HG02763 (cell line): ENCODE measurements at regions not wholly inside any gene's neighbourhood (a gene's known extent, or its start where the extent isn't known, plus 50 kb on each side); places are given as distances from the start of the nearest gene placed in this dataset.
"Not testable (repeated sequence)": the region's sequence is repeated elsewhere in the genome, so short reads cannot be mapped to it uniquely, and the experiment has no call there.

Experiments used
- ATAC-seq: cut with Tn5 transposase; IDR thresholded peaks from one replicate; pipeline ENCODE4 v1.9.1; 2021; ENCODE audit warnings: mild to moderate bottlenecking, moderate library complexity; ENCODE audit not compliant: unreplicated experiment

DNA sequence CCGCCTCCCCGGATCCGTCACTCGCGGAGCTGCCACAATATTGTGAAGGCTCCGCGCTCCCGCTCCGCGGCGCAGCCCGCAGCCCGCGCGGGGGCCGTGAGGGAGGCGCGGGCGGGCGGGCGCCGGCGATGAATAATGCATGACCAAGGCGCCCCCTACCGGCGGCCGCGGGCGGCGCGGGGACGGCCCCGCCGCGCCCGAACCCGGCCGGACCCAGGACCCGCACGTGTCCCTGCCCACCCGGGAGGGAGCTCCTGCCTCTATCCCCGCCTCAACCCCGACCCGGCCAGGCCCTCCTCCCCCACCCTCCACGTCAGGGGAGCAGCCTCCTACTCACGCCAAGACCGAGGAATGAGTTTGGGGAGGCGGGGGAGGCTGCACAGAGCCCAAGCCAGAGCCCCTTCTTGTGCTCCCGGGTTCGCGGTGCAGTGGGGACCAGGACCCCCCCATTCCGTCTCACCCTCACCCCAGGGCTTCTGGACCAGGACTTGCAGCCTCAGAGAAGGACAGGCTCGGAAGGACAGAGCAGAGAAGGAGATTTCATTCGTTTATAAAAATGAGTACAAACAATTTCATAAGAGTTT lies 70.8 kb upstream of the CASZ1 start:
- no peak for ATAC-seq

- ATAC-seq = no peak
Observed at GRCh38 chr1:10867914-10868598, 71.6 kb upstream of the CASZ1 start.

DNA sequence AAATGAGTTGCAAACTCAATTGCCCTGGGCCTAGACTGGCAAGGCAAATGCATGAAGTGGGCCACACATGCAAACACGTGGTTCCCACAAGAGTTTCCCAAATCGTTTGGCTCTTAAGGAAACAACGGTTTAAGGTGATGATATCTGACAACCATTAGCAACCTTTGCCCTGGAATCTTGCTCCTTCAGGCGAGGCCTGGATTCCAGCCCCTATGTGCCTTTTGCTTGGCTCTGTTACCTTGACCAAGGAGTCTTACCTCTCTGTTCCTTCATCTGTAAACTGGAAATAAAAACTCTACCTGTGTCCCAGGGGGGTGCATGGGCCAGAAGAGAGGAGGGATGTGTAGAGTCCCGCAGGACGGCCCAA lies 72.1 kb upstream of the CASZ1 start:
- ATAC-seq = no peak

DNA sequence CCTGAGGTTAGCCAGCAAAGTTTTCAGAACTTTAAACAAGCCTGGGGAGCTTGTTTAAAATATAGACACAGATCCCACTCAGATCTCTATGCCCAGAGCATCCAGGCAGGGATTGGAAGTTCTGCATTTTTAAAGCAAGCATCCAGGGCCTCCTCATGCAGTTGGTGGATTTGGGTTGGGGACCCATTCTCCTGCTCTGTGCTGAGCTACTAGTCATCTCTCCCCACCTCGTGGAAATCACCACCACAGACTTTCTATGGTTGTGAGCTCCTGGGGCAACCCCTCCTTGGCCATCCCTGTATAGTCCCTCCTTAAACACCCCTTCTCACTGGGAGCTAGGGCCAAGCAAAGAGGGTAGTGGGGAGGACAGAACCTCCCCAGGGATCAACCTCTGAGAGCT lies 73.5 kb upstream of the CASZ1 start:
- ATAC-seq = no peak

GRCh38 chr1:10870493-10871096 lies 74.1 kb upstream of the CASZ1 start:
- ATAC-seq = no peak

DNA sequence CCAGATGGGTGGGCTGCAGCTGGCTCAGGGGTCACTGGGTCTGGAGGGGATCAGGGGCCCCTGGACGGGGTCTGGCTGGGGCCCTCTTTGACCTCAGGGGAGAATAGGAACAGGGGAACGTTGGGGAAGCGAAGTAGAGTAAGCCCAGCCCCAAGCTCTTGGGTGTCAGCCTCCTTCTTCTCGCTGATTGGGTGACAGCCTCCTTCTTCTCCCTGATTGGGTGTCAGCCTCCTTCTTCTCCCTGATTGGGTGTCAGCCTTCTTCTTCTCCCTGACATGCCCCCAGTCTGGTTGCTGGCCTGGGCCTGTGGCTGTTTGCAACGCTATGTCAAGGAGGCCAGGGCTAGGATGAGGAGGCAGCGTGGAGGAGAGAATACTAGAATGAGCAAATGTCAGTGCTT lies 76.7 kb upstream of the CASZ1 start:
- ATAC-seq = no peak

DNA sequence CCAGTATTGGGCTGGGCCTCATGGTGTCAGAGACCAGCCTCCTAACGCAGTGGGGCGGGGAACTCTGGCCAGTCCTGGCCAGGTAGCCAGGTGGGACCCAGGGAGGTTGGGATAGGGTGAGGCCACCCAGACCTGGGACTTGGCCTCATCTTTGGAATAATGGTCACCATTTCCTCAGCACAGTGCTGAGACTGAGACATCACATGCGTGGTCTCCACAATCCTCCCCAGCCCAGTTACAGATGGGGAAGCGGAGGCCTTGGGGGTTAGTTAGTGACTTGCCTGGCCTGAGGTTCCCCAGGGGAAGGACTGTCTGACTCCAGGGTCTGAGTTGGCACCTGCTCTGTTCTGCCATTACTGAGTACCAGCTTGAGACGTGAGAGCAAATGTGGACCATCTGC lies 77.9 kb upstream of the CASZ1 start:
- no peak for ATAC-seq

DNA sequence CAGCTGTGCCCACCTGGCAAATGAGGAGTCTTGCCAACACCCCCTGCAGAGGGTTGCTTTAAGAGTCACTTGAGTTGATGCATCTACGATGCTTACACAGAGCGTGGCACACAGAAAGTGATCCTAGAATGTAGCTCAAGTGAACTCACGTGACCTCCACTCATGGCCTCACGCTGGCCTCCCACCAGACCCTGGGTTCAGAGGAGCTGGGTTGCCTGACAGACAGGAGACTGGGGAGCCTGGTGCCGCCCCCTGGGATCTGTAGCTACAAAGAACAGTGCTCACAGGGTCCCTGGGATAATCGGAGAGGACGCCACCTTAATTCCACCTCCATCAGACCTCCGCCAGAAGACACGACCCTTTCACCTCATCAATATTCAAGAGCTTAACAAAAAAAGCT lies 81.4 kb upstream of the CASZ1 start:
- ATAC-seq = no peak

GRCh38 chr1:10878469-10878868 lies 82.0 kb upstream of the CASZ1 start:
- ATAC-seq = no peak

- no peak for ATAC-seq
Observed at GRCh38 chr1:10880063-10880462, 83.6 kb upstream of the CASZ1 start.

DNA sequence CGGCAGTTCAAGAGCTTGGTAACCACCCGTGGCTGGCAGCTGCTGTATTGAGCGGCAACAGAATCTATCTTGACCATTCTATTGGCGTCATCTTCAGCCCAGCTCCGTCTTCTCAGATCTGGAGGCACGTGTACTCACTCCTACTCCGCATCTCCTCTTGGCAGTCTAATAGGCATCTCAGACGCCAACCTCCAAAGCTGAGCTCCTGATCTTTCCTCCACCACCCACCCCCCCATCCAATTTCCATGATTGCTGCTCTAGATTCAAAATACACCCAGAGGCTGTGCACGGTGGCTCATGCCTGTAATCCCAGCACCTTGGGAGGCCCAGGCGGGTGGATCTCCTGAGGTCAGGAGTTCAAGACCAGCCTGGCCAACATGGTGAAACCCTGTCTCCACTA lies 84.6 kb upstream of the CASZ1 start:
- no peak for ATAC-seq

- ATAC-seq = no peak
Observed at GRCh38 chr1:10882069-10882468, 85.6 kb upstream of the CASZ1 start.

- ATAC-seq = not testable (repeated sequence)
Observed at GRCh38 chr1:10887032-10887431, 90.6 kb upstream of the CASZ1 start.

DNA sequence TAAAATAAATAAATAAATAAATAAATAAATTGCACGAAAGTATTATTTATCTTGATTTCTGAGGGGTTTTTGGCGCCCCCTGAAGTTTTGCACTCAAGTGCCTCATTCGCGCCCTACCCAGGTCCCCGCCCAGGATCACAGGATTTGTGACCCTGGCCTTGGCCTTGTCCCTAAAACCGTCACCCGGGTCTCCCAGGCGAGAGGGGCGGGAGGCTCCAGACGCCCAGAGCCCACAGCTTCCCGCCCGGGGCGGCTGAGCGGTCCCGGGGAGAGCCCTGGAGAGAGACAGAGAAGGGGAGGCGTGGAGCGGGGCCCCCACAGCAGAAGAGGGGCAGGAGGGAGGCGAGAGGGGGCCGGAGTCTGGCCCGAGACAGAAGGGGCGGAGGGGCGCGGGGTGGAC lies 91.8 kb upstream of the CASZ1 start:
- no peak for ATAC-seq

GRCh38 chr1:10888791-10889649 lies 92.6 kb upstream of the CASZ1 start:
- ATAC-seq = no peak

- no peak for ATAC-seq
Observed at GRCh38 chr1:10889650-10890353, 93.4 kb upstream of the CASZ1 start.

- ATAC-seq = no peak
Observed at GRCh38 chr1:10890491-10891071, 94.1 kb upstream of the CASZ1 start.

DNA sequence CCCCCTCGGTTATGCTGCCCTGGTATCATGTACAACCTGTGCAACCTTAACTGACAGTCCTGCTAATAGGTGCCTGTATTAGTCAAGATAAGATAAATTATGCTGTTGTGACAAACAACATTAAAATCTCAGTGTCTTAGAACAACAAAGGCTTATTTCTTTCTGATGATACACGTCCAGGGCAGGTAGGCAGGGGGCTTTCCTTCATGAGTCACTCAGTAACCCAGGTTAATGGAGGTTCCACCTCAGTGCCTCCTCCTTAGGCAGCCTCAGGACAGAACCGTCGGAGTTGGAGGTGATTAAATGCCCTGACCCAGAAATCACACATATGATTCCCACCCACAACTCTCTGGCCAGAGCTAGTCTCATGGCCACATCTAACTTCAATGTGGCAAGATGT lies 94.6 kb upstream of the CASZ1 start:
- ATAC-seq = no peak

DNA sequence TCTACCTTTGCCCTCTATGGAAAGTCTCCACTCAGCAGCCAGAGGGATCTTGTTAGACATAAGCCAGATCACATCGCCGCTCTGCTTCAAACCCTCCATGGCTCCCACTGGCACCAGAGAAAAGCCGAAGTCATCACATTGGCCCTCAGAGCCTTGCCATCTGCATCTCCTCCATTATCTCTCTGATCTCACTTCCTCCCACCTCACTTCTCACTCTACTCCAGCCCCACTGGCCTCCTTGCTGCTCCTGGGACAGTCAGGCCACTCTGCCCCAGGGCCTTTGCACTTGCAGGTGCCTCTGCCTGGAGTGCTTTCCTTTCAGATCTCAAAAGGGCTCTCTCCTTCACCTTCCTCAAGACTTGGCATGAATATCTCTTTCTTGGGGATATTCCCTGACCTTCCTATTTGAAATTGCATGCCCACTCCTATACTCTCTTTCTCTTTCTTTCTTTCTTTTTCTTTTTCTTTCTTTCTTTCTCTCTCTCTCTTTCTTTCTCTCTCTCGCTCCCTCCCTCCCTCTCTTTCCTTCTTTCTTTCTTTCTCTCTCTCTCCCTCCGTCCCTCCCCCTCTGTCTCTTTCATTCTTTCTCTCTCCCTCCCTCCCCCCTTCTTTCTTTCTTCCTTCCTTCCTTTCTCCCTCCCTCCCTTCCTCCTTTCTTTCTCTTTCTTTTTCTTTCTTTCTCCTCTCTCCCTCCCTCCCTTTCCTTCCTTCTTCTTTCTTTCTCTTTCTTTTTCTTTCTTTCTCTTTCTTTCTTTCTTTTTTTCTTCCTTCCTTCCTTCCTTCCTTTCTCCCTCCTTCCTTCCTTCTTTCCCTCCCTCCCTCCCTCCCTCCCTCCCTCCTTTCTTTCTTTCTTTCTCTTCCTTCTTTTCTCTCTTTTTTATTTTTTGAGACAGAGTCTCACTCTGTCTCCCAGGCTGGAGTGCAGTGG lies 96.0 kb upstream of the CASZ1 start:
- ATAC-seq = no peak

DNA sequence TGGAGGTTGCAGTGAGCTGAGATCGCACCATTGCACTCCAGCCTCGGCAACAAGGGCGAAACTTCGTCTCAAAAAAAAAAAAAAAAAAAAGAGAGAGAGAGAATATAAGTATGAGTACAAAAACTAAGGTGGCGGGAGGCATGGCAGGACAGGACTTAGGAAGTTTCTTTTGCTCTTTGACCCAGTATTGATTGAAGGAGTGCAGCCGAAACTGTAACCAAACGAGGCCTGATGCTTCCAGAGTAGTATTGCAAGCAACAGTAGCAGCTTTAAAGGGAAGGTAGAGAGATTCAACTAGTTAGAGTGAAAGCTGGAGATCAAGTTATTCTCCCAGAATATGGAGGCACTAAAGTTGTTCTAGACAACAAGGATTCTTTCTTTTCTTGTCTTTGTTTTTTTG lies 99.2 kb upstream of the CASZ1 start:
- no peak for ATAC-seq
